PC-9 (cell line): ENCODE measurements at regions not wholly inside any gene's neighbourhood (a gene's known extent, or its start where the extent isn't known, plus 50 kb on each side); places are given as distances from the start of the nearest gene placed in this dataset.

Source experiments
- BruUV-seq: library from RNA; stranded (reverse); fragments of 400-500 nt; replicated peaks from 2 replicates; lab custom pipeline; 2021; lab: Mats Ljungman, UMichigan
- CTCF ChIA-PET: fragments of 300-600 bp; sonication (Branson Sonifier 250); formaldehyde crosslinking; loops from one replicate; lab custom pipeline; 2022; ENCODE audit warnings: antibody characterized with exemption; lab: Charles Lee
- POLR2A ChIA-PET: fragments of 300-600 bp; sonication (Branson Sonifier 250); formaldehyde crosslinking; loops from one replicate; lab custom pipeline; 2022; ENCODE audit warnings: antibody characterized with exemption; ENCODE audit not compliant: unreplicated experiment; lab: Charles Lee
- DNase-seq, 2 experiments: peaks; one replicate each; pipeline versions ENCODE4 v3.0.0 to v3.0.0-alpha.2; 2015 to 2022; ENCODE audit warnings: mixed read lengths in 1 of 2
- H2AFZ ChIP-seq: fragments of 200-600 bp; sonication (generic); 2 replicates; pipeline ENCODE4 v1.8.1; 2017; ENCODE audit warnings: antibody characterized with exemption
- H3F3A ChIP-seq: fragments of 200-600 bp; sonication (generic); 2 replicates; pipeline ENCODE4 v1.8.1; 2017; ENCODE audit warnings: antibody characterized with exemption, mild to moderate bottlenecking, low read depth; ENCODE audit not compliant: insufficient read depth
- H3K27ac ChIP-seq: fragments of 200-600 bp; sonication (generic); 2 replicates; pipeline ENCODE4 v1.6.1; 2016; ENCODE audit warnings: mixed run types
- H3K27me3 ChIP-seq: fragments of 200-600 bp; sonication (generic); 2 replicates; pipeline ENCODE4 v1.6.1; 2016; ENCODE audit warnings: low read depth, mixed run types; ENCODE audit not compliant: insufficient read depth
- H3K36me3 ChIP-seq: fragments of 200-600 bp; sonication (generic); 2 replicates; pipeline ENCODE4 v1.6.1; 2016; ENCODE audit warnings: low read depth, mixed run types
- H3K4me1 ChIP-seq: fragments of 200-600 bp; sonication (generic); replicated peaks from 2 replicates; pipeline ENCODE4 v1.6.1; 2016; ENCODE audit warnings: mixed run types; ENCODE audit not compliant: insufficient read depth
- H3K4me2 ChIP-seq: fragments of 200-600 bp; sonication (generic); 2 replicates; pipeline ENCODE4 v1.6.1; 2017; ENCODE audit warnings: mixed run types
- H3K4me3 ChIP-seq: fragments of 200-600 bp; sonication (generic); 2 replicates; pipeline ENCODE4 v1.6.1; 2016; ENCODE audit warnings: mixed run types
- H3K79me2 ChIP-seq: fragments of 200-600 bp; sonication (generic); 2 replicates; pipeline ENCODE4 v1.6.1; 2017; ENCODE audit warnings: low read depth, mixed run types
- H3K9me2 ChIP-seq: fragments of 200-600 bp; sonication (generic); 2 replicates; pipeline ENCODE4 v1.8.1; 2017; ENCODE audit warnings: mild to moderate bottlenecking; ENCODE audit not compliant: insufficient read depth
- H3K9me3 ChIP-seq: fragments of 200-600 bp; sonication (generic); 2 replicates; pipeline ENCODE4 v1.8.1; 2016; ENCODE audit warnings: low read depth; ENCODE audit not compliant: insufficient read depth
- H4K20me1 ChIP-seq: fragments of 200-600 bp; sonication (generic); 2 replicates; pipeline ENCODE4 v1.8.1; 2017; ENCODE audit not compliant: insufficient read depth
- CTCF ChIP-seq: fragments of 200-600 bp; sonication (generic); conservative IDR thresholded peaks from 2 replicates; pipeline ENCODE4 v1.6.1; 2017; ENCODE audit warnings: mixed run types, antibody characterized with exemption, mild to moderate bottlenecking, moderate library complexity
- EZH2 ChIP-seq: fragments of 200-600 bp; sonication (generic); IDR thresholded peaks from 2 replicates; pipeline ENCODE4 v1.8.0; 2017; ENCODE audit warnings: antibody characterized with exemption, low read depth
- intact Hi-C: fragments of 100-400 bp; cut with micrococcal nuclease; formaldehyde crosslinking; loops from one replicate; pipeline ENCODE4 v1.10.0; 2022; ENCODE audit not compliant: unreplicated experiment

- BruUV-seq, result no TSS peak
- H3K27me3 ChIP-seq, result peaks cover 51% of the 10 kb centered on the region
- no peaks in the 10 kb centered on the region for H3F3A ChIP-seq
- no peaks in the 10 kb centered on the region for H3K79me2 ChIP-seq
- H3K9me2 ChIP-seq, result 0 out of 2 replicates have a peak, but pooled peaks cover 4% of the 10 kb centered on the region
- ChIA-PET CTCF (no interaction called here), POLR2A (no interaction called here)
- H3K4me1 ChIP-seq, result no peaks in the 10 kb centered on the region
- H3K36me3 ChIP-seq, result no peaks in the 10 kb centered on the region
- H3K4me3 ChIP-seq, result no peak overlapping the region
- H3K9me3 ChIP-seq, result no peaks in the 10 kb centered on the region
- H3K4me2 ChIP-seq, result no peak overlapping the region
- H2AFZ ChIP-seq, result no peak overlapping the region
- no peak for DNase-seq
- no peaks in the 10 kb centered on the region for H4K20me1 ChIP-seq
- intact Hi-C loops, result no loop called here
- TF ChIP-seq EZH2 (no peak), CTCF (no peak)
- no peak overlapping the region for H3K27ac ChIP-seq
Observed at GRCh38 chr2:133690780-133691179, 122.5 kb upstream of the NCKAP5 start.

GRCh38 chr2:133691336-133691735 is 123.1 kb upstream of the NCKAP5 start:
- no peak overlapping the region for H2AFZ ChIP-seq
- no peaks in the 10 kb centered on the region for H3F3A ChIP-seq
- H4K20me1 ChIP-seq, result no peaks in the 10 kb centered on the region
- H3K9me3 ChIP-seq, result no peaks in the 10 kb centered on the region
- TF ChIP-seq CTCF, result no peak
- TF ChIP-seq EZH2, result no peak
- CTCF ChIA-PET, result no interaction called here
- H3K36me3 ChIP-seq, result no peaks in the 10 kb centered on the region
- H3K27ac ChIP-seq, result no peak overlapping the region
- intact Hi-C loops, result no loop called here
- H3K4me1 ChIP-seq, result no peaks in the 10 kb centered on the region
- BruUV-seq, result no TSS peak
- no peak overlapping the region for H3K4me2 ChIP-seq
- H3K4me3 ChIP-seq, result no peak overlapping the region
- no peak for DNase-seq
- H3K9me2 ChIP-seq, result 0 out of 2 replicates have a peak, but pooled peaks cover 4% of the 10 kb centered on the region
- H3K79me2 ChIP-seq, result no peaks in the 10 kb centered on the region
- POLR2A ChIA-PET, result no interaction called here
- peaks cover 49% of the 10 kb centered on the region for H3K27me3 ChIP-seq

- Histone ChIP-seq H2AFZ (no peak overlapping the region), H3K4me2 (no peak overlapping the region), H3K79me2 (no peaks in the 10 kb centered on the region), H3K36me3 (no peaks in the 10 kb centered on the region), H3K27ac (no peak overlapping the region), H3K4me1 (no peaks in the 10 kb centered on the region), H3F3A (no peaks in the 10 kb centered on the region), H3K9me3 (no peaks in the 10 kb centered on the region), H3K4me3 (no peak overlapping the region), H3K27me3 (no peaks in the 10 kb centered on the region), H4K20me1 (no peaks in the 10 kb centered on the region), H3K9me2 (no peaks in the 10 kb centered on the region)
- TF ChIP-seq EZH2 (no peak), CTCF (no peak)
- intact Hi-C loops, result no loop called here
- POLR2A ChIA-PET, result no interaction called here
- no TSS peak for BruUV-seq
- CTCF ChIA-PET, result no interaction called here
- no peak for DNase-seq
Observed at GRCh38 chr2:133705287-133705686, 137.0 kb upstream of the NCKAP5 start.
